Panc1 (cell line): ENCODE measurements at regions not wholly inside any gene's neighbourhood (a gene's known extent, or its start where the extent isn't known, plus 50 kb on each side); places are given as distances from the start of the nearest gene placed in this dataset.

Experiments used
- ATAC-seq: fragments of 200-7000 bp; cut with Tn5 transposase; 2 replicates; pipeline ENCODE4 v1.9.1; 2020; ENCODE audit warnings: mild to moderate bottlenecking, moderate library complexity
- BruUV-seq: library from RNA; stranded (reverse); fragments of 400-500 nt; replicated peaks from 2 replicates; lab custom pipeline; 2021; lab: Mats Ljungman, UMichigan
- CTCF ChIA-PET: fragments of 300-600 bp; sonication (Branson Sonifier 250); formaldehyde crosslinking; loops from one replicate; lab custom pipeline; 2022; ENCODE audit warnings: antibody characterized with exemption; lab: Charles Lee
- POLR2A ChIA-PET: fragments of 300-600 bp; sonication (Branson Sonifier 250); formaldehyde crosslinking; loops from one replicate; lab custom pipeline; 2022; ENCODE audit warnings: antibody characterized with exemption; lab: Charles Lee
- DNase-seq: peaks from one replicate; pipeline ENCODE4 v3.0.0-alpha.2; 2010; ENCODE audit warnings: low read depth, low spot score
- H3K27ac ChIP-seq: 2 replicates; pipeline ENCODE4 v1.5.1; 2011; ENCODE audit warnings: mild to moderate bottlenecking, low read length, inconsistent platforms
- H3K27me3 ChIP-seq: fragments of 200-500 bp; sonication (Bioruptor generic); 2 replicates; pipeline ENCODE4 v1.6.0; 2014; ENCODE audit warnings: low read length, inconsistent platforms; ENCODE audit not compliant: control insufficient read depth, insufficient read depth
- H3K36me3 ChIP-seq: fragments of 200-500 bp; sonication (Bioruptor generic); 2 replicates; pipeline ENCODE4 v1.5.1; 2014; ENCODE audit warnings: inconsistent platforms, mild to moderate bottlenecking, low read length, moderate library complexity; ENCODE audit not compliant: control insufficient read depth, insufficient read depth
- H3K4me1 ChIP-seq: 2 replicates; pipeline ENCODE4 v1.5.1; 2011; ENCODE audit warnings: inconsistent platforms, mild to moderate bottlenecking, low read length, moderate library complexity; ENCODE audit not compliant: control insufficient read depth, insufficient read depth
- H3K4me3 ChIP-seq, 2 experiments: 2 replicates each; pipeline ENCODE4 v1.5.1; 2011 to 2012; ENCODE audit warnings: low read depth in 2 of 2, low read length in 2 of 2, mild to moderate bottlenecking in 2 of 2, inconsistent platforms in 1 of 2, moderate library complexity in 1 of 2
- H3K9me3 ChIP-seq: fragments of 200-500 bp; sonication (Bioruptor generic); 2 replicates; pipeline ENCODE4 v1.5.1; 2014; ENCODE audit warnings: low read depth, mild to moderate bottlenecking, inconsistent platforms, low read length, moderate library complexity; ENCODE audit not compliant: control insufficient read depth, insufficient read depth
- CTCF ChIP-seq: fragments of 450-650 bp; IDR thresholded peaks from 2 replicates; pipeline ENCODE4 v1.5.1; 2017; ENCODE audit warnings: mild to moderate bottlenecking
- POLR2AphosphoS5 ChIP-seq: IDR thresholded peaks from 2 replicates; pipeline ENCODE4 v1.6.1; 2012; ENCODE audit warnings: mild to moderate bottlenecking, low read depth, low read length, moderate library complexity
- SIN3A ChIP-seq: IDR thresholded peaks from 2 replicates; pipeline ENCODE4 v1.6.1; 2012; ENCODE audit warnings: low read depth, mild to moderate bottlenecking, low read length, moderate library complexity, borderline replicate concordance; ENCODE audit not compliant: insufficient read depth
- TCF7L2 ChIP-seq: IDR thresholded peaks from 2 replicates; pipeline ENCODE4 v1.6.1; 2011; ENCODE audit warnings: mild to moderate bottlenecking, low read depth, low read length, inconsistent platforms
- in situ Hi-C: cut with HindIII; loops from 2 replicates; pipeline ENCODE4 v1.10.0; 2016; ENCODE audit warnings: low sequenced_read_pairs, low pct_unique_long_range_greater_than_20kb
- intact Hi-C: fragments of 100-400 bp; cut with micrococcal nuclease; formaldehyde crosslinking; loops from one replicate; pipeline ENCODE4 v1.10.0; 2022; ENCODE audit not compliant: unreplicated experiment
- TF ChIP-seq, protein P1 (sequence below), 2 experiments: IDR thresholded peaks; 2 replicates each; pipeline ENCODE4 v1.6.1; 2011 to 2012; ENCODE audit warnings: low read depth in 2 of 2, control low read depth in 1 of 2, low read length in 1 of 2, mild to moderate bottlenecking in 1 of 2, moderate library complexity in 1 of 2; ENCODE audit not compliant: insufficient read depth in 1 of 2

DNA sequence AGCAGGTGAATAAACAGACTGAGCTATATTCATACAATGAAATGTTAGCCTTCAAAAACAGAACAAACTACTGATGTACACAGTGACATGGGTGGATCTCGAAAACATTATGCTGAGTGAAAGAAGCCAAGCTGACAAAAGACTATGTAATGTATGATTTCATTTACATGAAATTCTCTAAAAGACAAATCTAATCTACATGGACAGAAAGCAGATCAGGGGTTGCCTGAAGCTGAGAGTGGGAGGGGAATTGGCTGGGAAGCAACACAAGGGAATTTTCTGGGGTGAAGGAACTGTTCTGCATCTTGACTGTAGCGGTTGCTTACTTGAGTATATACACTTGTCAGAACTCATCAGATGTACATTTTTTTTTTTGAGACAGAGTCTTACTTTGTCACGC lies 121.7 kb upstream of the SVIL start:
- DNase-seq (no peak), ATAC-seq (no peak)
- H3K4me3 ChIP-seq: no peak overlapping the region
- in situ Hi-C loops: no loop called here
- ChIA-PET POLR2A (interaction anchor here (0.5 kb wide), 1 partner anchor 221 kb away, joined by 3 read pairs; no protein-coding TSS in a partner anchor), CTCF (no interaction called here)
- no TSS peak for BruUV-seq
- no peaks in the 10 kb centered on the region for H3K9me3 ChIP-seq
- TF ChIP-seq TCF7L2 (no peak), CTCF (no peak), SIN3A (no peak), POLR2AphosphoS5 (no peak)
- TF ChIP-seq, protein P1, sequence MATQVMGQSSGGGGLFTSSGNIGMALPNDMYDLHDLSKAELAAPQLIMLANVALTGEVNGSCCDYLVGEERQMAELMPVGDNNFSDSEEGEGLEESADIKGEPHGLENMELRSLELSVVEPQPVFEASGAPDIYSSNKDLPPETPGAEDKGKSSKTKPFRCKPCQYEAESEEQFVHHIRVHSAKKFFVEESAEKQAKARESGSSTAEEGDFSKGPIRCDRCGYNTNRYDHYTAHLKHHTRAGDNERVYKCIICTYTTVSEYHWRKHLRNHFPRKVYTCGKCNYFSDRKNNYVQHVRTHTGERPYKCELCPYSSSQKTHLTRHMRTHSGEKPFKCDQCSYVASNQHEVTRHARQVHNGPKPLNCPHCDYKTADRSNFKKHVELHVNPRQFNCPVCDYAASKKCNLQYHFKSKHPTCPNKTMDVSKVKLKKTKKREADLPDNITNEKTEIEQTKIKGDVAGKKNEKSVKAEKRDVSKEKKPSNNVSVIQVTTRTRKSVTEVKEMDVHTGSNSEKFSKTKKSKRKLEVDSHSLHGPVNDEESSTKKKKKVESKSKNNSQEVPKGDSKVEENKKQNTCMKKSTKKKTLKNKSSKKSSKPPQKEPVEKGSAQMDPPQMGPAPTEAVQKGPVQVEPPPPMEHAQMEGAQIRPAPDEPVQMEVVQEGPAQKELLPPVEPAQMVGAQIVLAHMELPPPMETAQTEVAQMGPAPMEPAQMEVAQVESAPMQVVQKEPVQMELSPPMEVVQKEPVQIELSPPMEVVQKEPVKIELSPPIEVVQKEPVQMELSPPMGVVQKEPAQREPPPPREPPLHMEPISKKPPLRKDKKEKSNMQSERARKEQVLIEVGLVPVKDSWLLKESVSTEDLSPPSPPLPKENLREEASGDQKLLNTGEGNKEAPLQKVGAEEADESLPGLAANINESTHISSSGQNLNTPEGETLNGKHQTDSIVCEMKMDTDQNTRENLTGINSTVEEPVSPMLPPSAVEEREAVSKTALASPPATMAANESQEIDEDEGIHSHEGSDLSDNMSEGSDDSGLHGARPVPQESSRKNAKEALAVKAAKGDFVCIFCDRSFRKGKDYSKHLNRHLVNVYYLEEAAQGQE (IDR thresholded peaks at IDR 0.05; ENCODE audit: insufficient read depth in 1 of 2, low read depth in 2 of 2, low read length in 1 of 2): no peak
- intact Hi-C loops: no loop called here
- peaks cover 5% of the 10 kb centered on the region for H3K4me1 ChIP-seq
- no peaks in the 10 kb centered on the region for H3K36me3 ChIP-seq
- no peaks in the 10 kb centered on the region for H3K27me3 ChIP-seq
- no peak overlapping the region for H3K27ac ChIP-seq

GRCh38 chr10:29753283-29753682 lies 118.5 kb upstream of the SVIL start:
- Histone ChIP-seq H3K27me3 (no peaks in the 10 kb centered on the region), H3K9me3 (no peaks in the 10 kb centered on the region), H3K4me1 (peaks cover 5% of the 10 kb centered on the region), H3K4me3 (no peak overlapping the region), H3K27ac (no peak overlapping the region), H3K36me3 (no peaks in the 10 kb centered on the region)
- no peak for TF ChIP-seq CTCF
- no peak for TF ChIP-seq POLR2AphosphoS5
- TF ChIP-seq TCF7L2: no peak
- TF ChIP-seq, protein P1 (IDR thresholded peaks at IDR 0.05; ENCODE audit: insufficient read depth in 1 of 2, low read depth in 2 of 2, low read length in 1 of 2): no peak
- no peak for TF ChIP-seq SIN3A
- DNase-seq (no peak), ATAC-seq (no peak)
- no TSS peak for BruUV-seq
- intact Hi-C loops (no loop called here), in situ Hi-C loops (no loop called here)
- POLR2A ChIA-PET: no interaction called here
- CTCF ChIA-PET: interaction anchor here (0.7 kb wide), 1 partner anchor 25 kb away, joined by 3 read pairs; no protein-coding TSS in a partner anchor
